Kidney (tissue), 13 donors: ENCODE measurements at regions not wholly inside any gene's neighbourhood (a gene's known extent, or its start where the extent isn't known, plus 50 kb on each side); places are given as distances from the start of the nearest gene placed in this dataset.

Experiments used
- DNase-seq, 5 donors: peaks; one replicate each; pipeline ENCODE4 v3.0.0-alpha.2; 2013 to 2020
- FAIRE-seq: peaks from 2 replicates; lab custom pipeline; 2012; peaks lifted over from hg19 to GRCh38; lab: Jason Lieb, UNC
- H3K27ac ChIP-seq, 2 donors: one replicate each; pipeline ENCODE4 v1.7.0; 2013; ENCODE audit warnings: low read depth in 2 of 2, low read length in 2 of 2, inconsistent platforms in 1 of 2
- H3K27me3 ChIP-seq: one replicate; pipeline ENCODE4 v1.7.1; 2013; ENCODE audit warnings: low read length, inconsistent platforms; ENCODE audit not compliant: control insufficient read depth, insufficient read depth
- H3K36me3 ChIP-seq, 3 donors: one replicate each; pipeline versions ENCODE4 v1.7.0 to v1.7.1; 2013; ENCODE audit warnings: low read length in 3 of 3, control low read depth in 1 of 3, inconsistent platforms in 1 of 3; ENCODE audit not compliant: insufficient read depth in 3 of 3, control insufficient read depth in 2 of 3
- H3K4me1 ChIP-seq, 3 donors: one replicate each; pipeline versions ENCODE4 v1.7.0 to v1.7.1; 2013; ENCODE audit warnings: low read length in 3 of 3, inconsistent platforms in 1 of 3, low read depth in 1 of 3; ENCODE audit not compliant: control insufficient read depth in 2 of 3, insufficient read depth in 2 of 3
- H3K4me3 ChIP-seq, 3 donors: one replicate each; pipeline versions ENCODE4 v1.7.0 to v1.8.1; 2013; ENCODE audit warnings: low read length in 3 of 3, control low read depth in 1 of 3, inconsistent platforms in 1 of 3
- H3K9ac ChIP-seq, 3 donors: one replicate each; pipeline versions ENCODE4 v1.7.0 to v1.7.1; 2013; ENCODE audit warnings: low read length in 3 of 3, control low read depth in 1 of 3, inconsistent platforms in 1 of 3
- H3K9me3 ChIP-seq, 3 donors: one replicate each; pipeline versions ENCODE4 v1.7.0 to v1.7.1; 2013; ENCODE audit warnings: low read length in 3 of 3, control low read depth in 1 of 3, inconsistent platforms in 1 of 3; ENCODE audit not compliant: control insufficient read depth in 2 of 3, insufficient read depth in 1 of 3
- intact Hi-C: fragments of 100-400 bp; cut with DNase I; formaldehyde crosslinking; loops from one replicate; pipeline ENCODE4 v1.11.1; 2022
- TF ChIP-seq, protein P1 (sequence below): IDR thresholded peaks from 3 replicates; pipeline ENCODE4 v1.5.1; 2012; ENCODE audit warnings: mild to moderate bottlenecking, moderate library complexity, borderline replicate concordance; ENCODE audit not compliant: insufficient read depth; ENCODE audit errors: extremely low read depth
- donor health status: control.
- donor health status: control.
- donor health status: control.
- donor health status: control.
- donor health status: control.
- donor health status: DM: yes; HTN: yes; CAD: no.
- donor health status: Normal renal cell carcinoma (clear cell type).

DNA sequence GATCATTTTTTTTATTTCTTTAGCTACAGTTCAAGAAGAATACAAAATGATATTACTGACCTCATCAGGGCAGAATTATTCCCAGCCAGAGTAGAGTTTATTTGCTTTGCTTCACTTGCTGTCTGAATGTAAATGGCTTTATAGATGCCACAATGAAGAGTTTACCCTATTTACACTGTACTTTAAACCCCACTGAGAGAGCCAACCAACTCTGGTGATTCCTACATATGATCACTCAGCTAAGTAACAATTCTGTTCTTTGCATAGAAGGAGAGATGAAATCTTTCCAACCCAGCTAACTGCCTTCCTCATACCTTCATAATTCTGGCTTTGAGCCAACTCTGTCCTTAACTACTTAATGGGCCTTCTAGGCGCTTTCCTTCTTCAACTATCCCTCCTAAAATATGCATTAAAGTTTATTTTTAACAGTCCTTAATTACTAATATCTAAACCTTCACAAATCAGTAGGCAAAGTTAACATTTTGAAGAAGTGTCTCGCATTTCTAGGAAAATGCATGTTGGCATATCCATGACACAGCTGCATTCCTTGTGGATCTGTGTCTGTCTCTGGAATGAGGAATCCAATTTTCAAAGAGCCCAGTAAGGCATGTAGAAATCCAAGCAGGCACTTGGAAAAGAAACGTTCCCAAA is 284.8 kb upstream of the GRAMD2B start:
- intact Hi-C loops = no loop called here
- H3K9me3 ChIP-seq = no peaks in the 10 kb centered on the region

DNA sequence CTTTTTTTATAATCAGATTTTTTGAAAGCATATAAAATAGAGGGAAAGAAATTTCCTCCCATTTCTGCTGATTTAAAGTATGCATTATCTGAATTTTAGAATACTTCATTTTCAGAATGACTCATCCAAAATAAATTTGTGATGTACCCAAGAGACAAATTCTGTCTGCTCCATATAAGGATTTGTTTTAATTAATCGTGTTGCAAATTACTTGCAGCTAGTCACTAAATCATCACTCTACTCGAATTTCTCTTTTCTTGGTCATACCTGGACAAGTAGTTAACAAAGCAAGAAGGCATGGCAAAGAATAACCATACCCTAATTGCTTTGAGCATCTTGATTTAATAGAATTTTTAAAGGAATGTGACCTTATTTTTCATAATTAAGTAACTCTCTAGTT is 284.1 kb upstream of the GRAMD2B start:
- intact Hi-C loops = no loop called here
- H3K27ac ChIP-seq = no peak overlapping the region
- FAIRE-seq (no peak), DNase-seq (peak in 2 of 5 donors; percentile 42 to 45)
- H3K9ac ChIP-seq = no peak overlapping the region
- H3K4me1 ChIP-seq = peaks cover 0 to 7% (median 0%) of the 10 kb centered on the region in 3 donors
- H3K27me3 ChIP-seq = no peaks in the 10 kb centered on the region
- H3K4me3 ChIP-seq = no peak overlapping the region
- no peaks in the 10 kb centered on the region for H3K9me3 ChIP-seq
- H3K36me3 ChIP-seq = no peaks in the 10 kb centered on the region
- TF ChIP-seq, protein P1, sequence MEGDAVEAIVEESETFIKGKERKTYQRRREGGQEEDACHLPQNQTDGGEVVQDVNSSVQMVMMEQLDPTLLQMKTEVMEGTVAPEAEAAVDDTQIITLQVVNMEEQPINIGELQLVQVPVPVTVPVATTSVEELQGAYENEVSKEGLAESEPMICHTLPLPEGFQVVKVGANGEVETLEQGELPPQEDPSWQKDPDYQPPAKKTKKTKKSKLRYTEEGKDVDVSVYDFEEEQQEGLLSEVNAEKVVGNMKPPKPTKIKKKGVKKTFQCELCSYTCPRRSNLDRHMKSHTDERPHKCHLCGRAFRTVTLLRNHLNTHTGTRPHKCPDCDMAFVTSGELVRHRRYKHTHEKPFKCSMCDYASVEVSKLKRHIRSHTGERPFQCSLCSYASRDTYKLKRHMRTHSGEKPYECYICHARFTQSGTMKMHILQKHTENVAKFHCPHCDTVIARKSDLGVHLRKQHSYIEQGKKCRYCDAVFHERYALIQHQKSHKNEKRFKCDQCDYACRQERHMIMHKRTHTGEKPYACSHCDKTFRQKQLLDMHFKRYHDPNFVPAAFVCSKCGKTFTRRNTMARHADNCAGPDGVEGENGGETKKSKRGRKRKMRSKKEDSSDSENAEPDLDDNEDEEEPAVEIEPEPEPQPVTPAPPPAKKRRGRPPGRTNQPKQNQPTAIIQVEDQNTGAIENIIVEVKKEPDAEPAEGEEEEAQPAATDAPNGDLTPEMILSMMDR = no peak

More for the DNA sequence above, 284.8 kb upstream of the GRAMD2B start:
- Histone ChIP-seq H3K4me3 (peak overlapping the region in 1 of 3 donors; percentile 40), H3K9ac (no peak overlapping the region), H3K36me3 (no peaks in the 10 kb centered on the region), H3K27me3 (no peaks in the 10 kb centered on the region), H3K27ac (no peak overlapping the region), H3K4me1 (peaks cover 0 to 7% (median 0%) of the 10 kb centered on the region in 3 donors)
- TF ChIP-seq, protein P1 = no peak
- no peak for FAIRE-seq
- DNase-seq = peak in 3 of 5 donors; percentile 12 to 77 (median 75)

DNA sequence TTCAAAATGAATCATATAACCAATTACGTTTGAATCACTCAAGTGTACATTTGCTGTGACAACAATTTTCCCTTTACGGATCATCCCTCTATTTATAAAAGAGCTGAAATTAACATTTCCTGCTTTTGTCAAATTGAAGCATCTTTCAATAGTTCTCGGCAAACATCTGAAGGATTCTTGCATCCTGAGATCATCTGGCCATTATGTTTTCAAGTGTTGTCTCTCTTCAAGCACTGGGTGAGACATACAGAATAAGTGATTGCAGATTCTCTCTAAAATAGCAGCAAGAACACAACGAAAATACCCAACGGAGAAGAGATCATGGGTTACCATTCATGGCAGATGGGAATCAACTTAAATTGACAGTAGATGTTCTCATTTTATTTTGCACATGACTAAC is 283.4 kb upstream of the GRAMD2B start:
- TF ChIP-seq, protein P1 = no peak
- intact Hi-C loops = no loop called here

More for the DNA sequence above, 283.4 kb upstream of the GRAMD2B start:
- FAIRE-seq (no peak), DNase-seq (peak in 2 of 5 donors; percentile 29 to 49)
- H3K4me3 ChIP-seq = no peak overlapping the region
- H3K27ac ChIP-seq = no peak overlapping the region
- peaks cover 0 to 7% (median 0%) of the 10 kb centered on the region in 3 donors for H3K4me1 ChIP-seq
- no peaks in the 10 kb centered on the region for H3K9me3 ChIP-seq
- H3K27me3 ChIP-seq = no peaks in the 10 kb centered on the region
- no peaks in the 10 kb centered on the region for H3K36me3 ChIP-seq
- no peak overlapping the region for H3K9ac ChIP-seq
